ENCODE measurements at regions not wholly inside any gene's neighbourhood (a gene's known extent, or its start where the extent isn't known, plus 50 kb on each side); places are given as distances from the start of the nearest gene placed in this dataset.
"Not testable (repeated sequence)": the region's sequence is repeated elsewhere in the genome, so short reads cannot be mapped to it uniquely, and the experiment has no call there.

DNA sequence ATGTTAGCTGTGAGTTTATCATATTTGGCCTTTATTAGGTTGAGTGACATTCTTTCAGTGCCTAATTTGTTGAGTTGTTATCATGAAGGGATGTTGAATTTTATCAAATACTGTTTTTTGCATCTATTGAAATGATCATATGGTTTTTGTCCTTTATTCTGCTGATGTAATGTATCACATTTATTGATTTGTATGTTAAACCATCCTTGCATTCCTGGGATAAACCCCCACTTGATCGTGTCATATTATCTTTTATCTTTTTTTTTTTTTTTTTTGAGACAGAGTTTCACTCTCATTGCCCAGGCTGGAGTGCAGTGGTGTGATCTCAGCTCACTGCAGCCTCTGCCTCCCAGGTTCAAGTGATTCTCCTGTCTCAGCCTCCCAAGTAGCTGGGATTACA is 51.9 kb upstream of the MFGE8 start:
- DNase-seq (ENCODE audit: extremely low read depth, low read depth): not testable (repeated sequence)

DNA sequence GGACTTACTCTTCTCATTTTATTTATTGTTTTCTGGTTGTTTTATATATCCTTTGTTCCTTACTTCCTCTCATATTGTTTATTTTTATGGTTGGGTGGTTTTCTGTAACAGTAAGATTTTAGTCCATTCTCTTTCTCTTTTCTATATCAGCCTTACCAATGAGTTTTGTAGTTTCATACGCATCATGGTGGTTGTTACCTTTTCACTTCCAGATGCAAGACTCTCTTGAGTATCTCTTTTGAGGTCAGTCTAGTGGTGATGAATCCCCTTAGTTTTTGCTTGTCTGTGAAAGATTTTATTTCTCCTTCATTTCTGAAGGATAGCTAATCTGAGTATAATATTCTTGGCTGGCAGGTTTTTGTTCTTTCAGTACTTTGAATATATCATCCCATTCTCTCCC is 57.1 kb upstream of the MFGE8 start:
- no peak for DNase-seq (ENCODE audit: extremely low read depth, low read depth)

- DNase-seq (ENCODE audit: extremely low read depth, low read depth): no peak
Observed at GRCh38 chr15:88974392-88974791, 61.2 kb upstream of the MFGE8 start.

DNA sequence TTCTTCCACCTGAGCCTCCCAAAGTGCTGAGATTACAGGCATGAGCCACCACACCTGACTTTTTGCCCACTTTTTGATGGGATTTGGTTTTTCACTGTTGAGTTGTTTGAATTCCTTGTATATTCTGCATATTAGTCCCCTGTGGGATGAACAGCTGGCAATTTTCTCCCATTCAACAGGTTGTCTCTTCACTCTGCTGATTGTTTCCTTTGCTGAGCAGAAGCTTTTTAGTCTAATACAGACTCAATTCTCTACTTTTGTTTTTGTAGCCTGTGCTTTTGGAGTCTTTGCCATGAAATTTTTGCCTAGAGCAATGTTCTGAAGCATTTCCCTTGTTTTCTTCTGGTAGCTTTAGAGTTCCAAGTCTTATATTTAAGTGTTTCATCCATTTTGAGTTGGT is 62.7 kb upstream of the MFGE8 start:
- no peak for DNase-seq (ENCODE audit: extremely low read depth, low read depth)

- no peak for DNase-seq (ENCODE audit: extremely low read depth, low read depth)
Observed at GRCh38 chr15:88976656-88977055, 63.5 kb upstream of the MFGE8 start.

DNA sequence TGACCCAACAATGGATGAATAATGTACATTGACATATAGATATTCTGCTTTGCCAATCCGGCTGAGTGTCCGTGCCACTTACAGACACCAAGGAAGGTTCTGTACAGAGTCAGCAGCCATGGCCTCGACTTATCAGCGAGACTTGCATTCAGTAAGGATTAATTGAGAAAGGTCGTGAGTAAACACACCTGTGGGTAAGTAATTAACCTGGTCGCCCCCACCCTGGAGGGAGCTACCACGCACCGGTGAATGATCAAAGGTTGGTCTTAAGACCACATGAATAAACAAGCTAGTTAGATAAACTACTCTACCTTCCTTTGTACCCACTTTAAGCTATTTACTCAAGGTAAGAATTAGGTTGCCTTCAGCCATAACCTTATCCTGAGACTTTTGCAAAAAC is 66.5 kb upstream of the MFGE8 start:
- DNase-seq (ENCODE audit: extremely low read depth, low read depth): no peak

GRCh38 chr15:88980498-88980897 is 67.3 kb upstream of the MFGE8 start:
- DNase-seq (ENCODE audit: extremely low read depth, low read depth): no peak

- no peak for DNase-seq (ENCODE audit: extremely low read depth, low read depth)
Observed at GRCh38 chr15:88981244-88982215, 68.4 kb upstream of the MFGE8 start.

- DNase-seq (ENCODE audit: extremely low read depth, low read depth): no peak
Observed at GRCh38 chr15:88982304-88982945, 69.2 kb upstream of the MFGE8 start.

GRCh38 chr15:88982946-88983342 is 69.8 kb upstream of the MFGE8 start:
- no peak for DNase-seq (ENCODE audit: extremely low read depth, low read depth)

- no peak for DNase-seq (ENCODE audit: extremely low read depth, low read depth)
Observed at GRCh38 chr15:88983861-88984429, 70.8 kb upstream of the MFGE8 start.

GRCh38 chr15:88985547-88986393 is 72.6 kb upstream of the MFGE8 start:
- DNase-seq (ENCODE audit: extremely low read depth, low read depth): no peak

DNA sequence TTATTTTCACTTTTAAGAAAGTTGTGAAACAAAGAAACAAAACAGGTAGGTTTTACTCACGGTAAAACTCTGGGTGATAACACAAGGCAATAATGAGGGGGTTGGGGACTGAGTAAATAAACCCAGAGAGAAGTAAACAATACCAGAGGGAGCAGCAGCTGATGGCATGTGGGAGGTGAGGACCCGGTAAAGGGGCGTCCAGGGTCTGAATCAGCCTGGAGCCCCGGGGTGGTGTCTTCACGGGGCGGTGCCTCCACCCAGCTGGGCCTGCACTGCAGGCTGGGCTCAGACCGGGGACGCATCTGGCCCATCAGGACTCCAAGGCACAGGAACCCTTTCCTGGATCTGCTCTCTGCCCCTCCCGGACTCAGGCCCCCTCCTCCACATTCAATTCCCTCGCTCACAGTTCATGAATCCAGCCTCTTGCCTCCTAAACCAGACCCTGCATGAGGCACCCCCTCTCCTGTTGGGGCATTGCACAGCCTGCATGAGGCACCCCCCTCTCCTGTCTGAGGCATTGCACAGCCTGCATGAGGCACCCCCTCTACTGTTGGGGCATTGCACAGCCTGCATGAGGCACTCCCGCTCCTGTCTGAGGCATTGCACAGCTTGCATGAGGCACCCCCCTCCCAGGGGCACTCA is 73.9 kb upstream of the MFGE8 start:
- no peak for DNase-seq (ENCODE audit: extremely low read depth, low read depth)

GRCh38 chr15:88987591-88987933 is 74.4 kb upstream of the MFGE8 start:
- no peak for DNase-seq (ENCODE audit: extremely low read depth, low read depth)

- DNase-seq (ENCODE audit: extremely low read depth, low read depth): no peak
Observed at GRCh38 chr15:88987934-88988671, 74.9 kb upstream of the MFGE8 start.

- DNase-seq (ENCODE audit: extremely low read depth, low read depth): no peak
Observed at GRCh38 chr15:88989578-88989977, 76.4 kb upstream of the MFGE8 start.

DNA sequence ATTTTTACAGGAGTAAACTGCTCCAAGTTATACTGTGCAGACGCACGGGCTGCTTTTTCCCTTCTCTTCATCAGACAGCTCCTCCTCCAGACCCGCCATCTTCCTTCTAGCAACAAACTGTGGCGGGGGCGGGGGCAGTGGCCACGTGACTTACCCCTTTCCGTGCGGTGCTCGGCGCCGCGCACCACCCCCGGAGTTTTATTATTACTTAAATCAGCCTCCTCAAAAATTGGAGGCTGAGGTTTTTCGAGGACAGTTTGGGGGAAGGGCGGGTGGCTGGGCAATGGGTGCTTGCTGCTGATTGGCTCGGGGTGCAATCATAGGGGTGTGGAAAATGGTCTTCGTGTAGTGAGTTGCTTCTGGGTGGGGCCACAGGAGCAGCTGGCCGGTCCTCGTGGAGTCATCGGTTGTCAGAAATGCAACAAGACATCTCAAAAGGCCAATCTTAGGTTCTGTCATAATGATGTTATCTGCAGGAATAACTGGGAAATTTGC is 77.1 kb upstream of the MFGE8 start:
- DNase-seq (ENCODE audit: extremely low read depth, low read depth): peak; percentile 58

- peak; percentile 79 for DNase-seq (ENCODE audit: extremely low read depth, low read depth)
Observed at GRCh38 chr15:88992216-88992615, 79.0 kb upstream of the MFGE8 start.

DNA sequence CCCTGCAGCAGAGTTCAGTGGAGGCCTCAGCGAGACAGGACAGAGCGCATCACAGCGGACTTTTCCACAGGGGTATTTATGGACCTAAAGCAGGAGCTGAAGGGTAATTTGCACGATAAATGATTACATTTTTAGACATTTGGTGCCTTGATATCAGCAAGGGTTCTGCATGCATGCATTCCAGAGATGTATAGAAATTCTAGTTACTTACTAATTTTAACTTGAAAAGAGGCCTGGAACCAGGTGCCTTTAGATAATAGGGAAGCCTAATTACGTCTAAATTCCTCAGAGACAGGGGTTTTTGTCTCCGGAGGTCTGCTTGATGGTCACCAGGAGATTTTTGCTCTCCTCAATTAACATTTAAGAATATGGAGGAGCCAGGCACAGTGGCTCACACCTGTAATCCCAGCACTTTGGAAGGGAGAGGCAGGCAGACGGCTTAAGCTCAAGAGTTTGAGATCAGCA is 79.8 kb upstream of the MFGE8 start:
- no peak for DNase-seq (ENCODE audit: extremely low read depth, low read depth)

Measured in NCI-H460 (cell line).